ENCODE measurements at regions not wholly inside any gene's neighbourhood (a gene's known extent, or its start where the extent isn't known, plus 50 kb on each side); places are given as distances from the start of the nearest gene placed in this dataset.

- TF ChIP-seq TAF1 (IDR thresholded peaks at IDR 0.05; ENCODE audit: low read depth) (no peak), TEAD4 (IDR thresholded peaks at IDR 0.05) (no peak), EP300 (IDR thresholded peaks at IDR 0.05; ENCODE audit: borderline replicate concordance) (no peak), EGR1 (IDR thresholded peaks at IDR 0.05) (no peak), NFIC (IDR thresholded peaks at IDR 0.05) (no peak), USF1 (IDR thresholded peaks at IDR 0.05) (no peak), REST (IDR thresholded peaks at IDR 0.05; ENCODE audit: low read depth) (no peak), RAD21 (IDR thresholded peaks at IDR 0.05; ENCODE audit: low read depth) (no peak), CEBPB (IDR thresholded peaks at IDR 0.05) (no peak), MAX (IDR thresholded peaks at IDR 0.05) (no peak), ZBTB7A (IDR thresholded peaks at IDR 0.05; ENCODE audit: low read depth) (no peak)
Measured at GRCh38 chr16:20137194-20137593, 63.5 kb upstream of the GPR139 start.

- TF ChIP-seq EP300 (IDR thresholded peaks at IDR 0.05; ENCODE audit: borderline replicate concordance) = no peak
- TF ChIP-seq MAX (IDR thresholded peaks at IDR 0.05) = no peak
- no peak for TF ChIP-seq TEAD4 (IDR thresholded peaks at IDR 0.05)
Measured at GRCh38 chr16:20136446-20136968, 62.8 kb upstream of the GPR139 start.

- TF ChIP-seq TAF1 (IDR thresholded peaks at IDR 0.05; ENCODE audit: low read depth) = no peak
Measured at GRCh38 chr16:20129375-20129774, 55.7 kb upstream of the GPR139 start.
